ENCODE measurements at regions not wholly inside any gene's neighbourhood (a gene's known extent, or its start where the extent isn't known, plus 50 kb on each side); places are given as distances from the start of the nearest gene placed in this dataset.

DNA sequence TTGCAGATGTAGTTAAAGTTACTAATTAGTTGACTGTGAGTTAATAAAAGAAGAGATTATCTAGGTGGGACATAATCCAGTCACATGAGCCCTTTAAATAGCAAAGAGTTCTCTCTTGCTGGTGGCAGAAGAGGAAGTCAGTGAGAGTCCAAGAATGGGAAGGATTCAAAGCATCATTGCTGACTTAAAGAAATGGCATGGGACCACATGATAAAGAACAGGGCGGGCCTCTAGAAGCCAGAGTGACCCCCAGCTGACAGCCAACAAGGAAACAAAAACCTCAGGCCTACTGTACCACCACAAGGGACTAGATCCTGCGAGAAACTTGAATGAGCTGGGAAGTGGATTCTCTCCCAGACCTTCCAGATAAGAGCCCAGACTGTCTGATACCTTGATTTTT is 447.2 kb upstream of the CCDC54 start:
- TF ChIP-seq POLR2A (IDR thresholded peaks at IDR 0.05) = no peak
- TF ChIP-seq CTCF (IDR thresholded peaks at IDR 0.05) = no peak

All from transverse colon (tissue), 3 donors.